ENCODE measurements at regions not wholly inside any gene's neighbourhood (a gene's known extent, or its start where the extent isn't known, plus 50 kb on each side); places are given as distances from the start of the nearest gene placed in this dataset.

- TF ChIP-seq, protein P1, sequence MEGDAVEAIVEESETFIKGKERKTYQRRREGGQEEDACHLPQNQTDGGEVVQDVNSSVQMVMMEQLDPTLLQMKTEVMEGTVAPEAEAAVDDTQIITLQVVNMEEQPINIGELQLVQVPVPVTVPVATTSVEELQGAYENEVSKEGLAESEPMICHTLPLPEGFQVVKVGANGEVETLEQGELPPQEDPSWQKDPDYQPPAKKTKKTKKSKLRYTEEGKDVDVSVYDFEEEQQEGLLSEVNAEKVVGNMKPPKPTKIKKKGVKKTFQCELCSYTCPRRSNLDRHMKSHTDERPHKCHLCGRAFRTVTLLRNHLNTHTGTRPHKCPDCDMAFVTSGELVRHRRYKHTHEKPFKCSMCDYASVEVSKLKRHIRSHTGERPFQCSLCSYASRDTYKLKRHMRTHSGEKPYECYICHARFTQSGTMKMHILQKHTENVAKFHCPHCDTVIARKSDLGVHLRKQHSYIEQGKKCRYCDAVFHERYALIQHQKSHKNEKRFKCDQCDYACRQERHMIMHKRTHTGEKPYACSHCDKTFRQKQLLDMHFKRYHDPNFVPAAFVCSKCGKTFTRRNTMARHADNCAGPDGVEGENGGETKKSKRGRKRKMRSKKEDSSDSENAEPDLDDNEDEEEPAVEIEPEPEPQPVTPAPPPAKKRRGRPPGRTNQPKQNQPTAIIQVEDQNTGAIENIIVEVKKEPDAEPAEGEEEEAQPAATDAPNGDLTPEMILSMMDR (IDR thresholded peaks at IDR 0.05; ENCODE audit: low read length), result no peak
- no peak for TF ChIP-seq EZH2 (optimal IDR thresholded peaks at IDR 0.05; ENCODE audit: low read depth, low read length)
Observed at GRCh38 chr4:14659286-14659685, 343.0 kb upstream of the CPEB2 start.

Data from MM.1S (cell line).